ENCODE measurements at regions not wholly inside any gene's neighbourhood (a gene's known extent, or its start where the extent isn't known, plus 50 kb on each side); places are given as distances from the start of the nearest gene placed in this dataset.
"Not testable (repeated sequence)": the region's sequence is repeated elsewhere in the genome, so short reads cannot be mapped to it uniquely, and the experiment has no call there.

GRCh38 chr6:47180633-47181032 is 129.1 kb downstream of the TNFRSF21 start:
- Histone ChIP-seq H3K9me3 (ENCODE audit: control insufficient read depth, insufficient read depth, low read length) (no peaks in the 10 kb centered on the region), H3K4me1 (ENCODE audit: insufficient read depth, low read length) (0 out of 2 replicates have a peak, but pooled peaks cover 2% of the 10 kb centered on the region), H3K36me3 (ENCODE audit: insufficient read depth, low read length) (no peaks in the 10 kb centered on the region), H3K9ac (ENCODE audit: low read depth, low read length) (no peak overlapping the region)

- no peaks in the 10 kb centered on the region for H3K36me3 ChIP-seq (ENCODE audit: insufficient read depth, low read length)
- 0 out of 2 replicates have a peak, but pooled peaks cover 2% of the 10 kb centered on the region for H3K4me1 ChIP-seq (ENCODE audit: insufficient read depth, low read length)
- H3K9me3 ChIP-seq (ENCODE audit: control insufficient read depth, insufficient read depth, low read length) = no peaks in the 10 kb centered on the region
- no peak overlapping the region for H3K9ac ChIP-seq (ENCODE audit: low read depth, low read length)
Observed at GRCh38 chr6:47179286-47179685, 130.4 kb downstream of the TNFRSF21 start.

GRCh38 chr6:47175656-47176055 is 133.5 kb upstream of the ADGRF1 start:
- Histone ChIP-seq H3K4me1 (ENCODE audit: insufficient read depth, low read length) (0 out of 2 replicates have a peak, but pooled peaks cover under 1% of the 10 kb centered on the region), H3K9me3 (ENCODE audit: control insufficient read depth, insufficient read depth, low read length) (no peaks in the 10 kb centered on the region), H3K36me3 (ENCODE audit: insufficient read depth, low read length) (no peaks in the 10 kb centered on the region), H3K9ac (ENCODE audit: low read depth, low read length) (no peak overlapping the region)

GRCh38 chr6:47174502-47175023 is 132.4 kb upstream of the ADGRF1 start:
- Histone ChIP-seq H3K36me3 (ENCODE audit: insufficient read depth, low read length) (no peaks in the 10 kb centered on the region), H3K9ac (ENCODE audit: low read depth, low read length) (no peak overlapping the region), H3K9me3 (ENCODE audit: control insufficient read depth, insufficient read depth, low read length) (no peaks in the 10 kb centered on the region), H3K4me1 (ENCODE audit: insufficient read depth, low read length) (no peaks in the 10 kb centered on the region)

GRCh38 chr6:47174063-47174462 is 131.9 kb upstream of the ADGRF1 start:
- not testable (repeated sequence) for H3K4me1 ChIP-seq (ENCODE audit: insufficient read depth, low read length); H3K9ac ChIP-seq (ENCODE audit: low read depth, low read length); H3K36me3 ChIP-seq (ENCODE audit: insufficient read depth, low read length); H3K9me3 ChIP-seq (ENCODE audit: control insufficient read depth, insufficient read depth, low read length)

GRCh38 chr6:47173145-47173544 is 131.0 kb upstream of the ADGRF1 start:
- H3K9me3 ChIP-seq (ENCODE audit: control insufficient read depth, insufficient read depth, low read length); H3K9ac ChIP-seq (ENCODE audit: low read depth, low read length); H3K36me3 ChIP-seq (ENCODE audit: insufficient read depth, low read length); H3K4me1 ChIP-seq (ENCODE audit: insufficient read depth, low read length): not testable (repeated sequence)

- no peaks in the 10 kb centered on the region for H3K36me3 ChIP-seq (ENCODE audit: insufficient read depth, low read length)
- H3K4me1 ChIP-seq (ENCODE audit: insufficient read depth, low read length) = peaks cover 16% of the 10 kb centered on the region
- H3K9ac ChIP-seq (ENCODE audit: low read depth, low read length) = no peak overlapping the region
- H3K9me3 ChIP-seq (ENCODE audit: control insufficient read depth, insufficient read depth, low read length) = no peaks in the 10 kb centered on the region
Observed at GRCh38 chr6:47170617-47170947, 128.4 kb upstream of the ADGRF1 start.

- no peaks in the 10 kb centered on the region for H3K9me3 ChIP-seq (ENCODE audit: control insufficient read depth, insufficient read depth, low read length)
- peaks cover 16% of the 10 kb centered on the region for H3K4me1 ChIP-seq (ENCODE audit: insufficient read depth, low read length)
Observed at GRCh38 chr6:47169785-47170616, 127.9 kb upstream of the ADGRF1 start.

GRCh38 chr6:47168180-47168579 is 126.0 kb upstream of the ADGRF1 start:
- H3K4me1 ChIP-seq (ENCODE audit: insufficient read depth, low read length) = peaks cover 16% of the 10 kb centered on the region
- H3K9ac ChIP-seq (ENCODE audit: low read depth, low read length) = no peak overlapping the region
- no peaks in the 10 kb centered on the region for H3K36me3 ChIP-seq (ENCODE audit: insufficient read depth, low read length)
- H3K9me3 ChIP-seq (ENCODE audit: control insufficient read depth, insufficient read depth, low read length) = no peaks in the 10 kb centered on the region

More at GRCh38 chr6:47169785-47170616, 127.9 kb upstream of the ADGRF1 start:
- Histone ChIP-seq H3K9ac (ENCODE audit: low read depth, low read length) (no peak overlapping the region), H3K36me3 (ENCODE audit: insufficient read depth, low read length) (no peaks in the 10 kb centered on the region)

- Histone ChIP-seq H3K36me3 (ENCODE audit: insufficient read depth, low read length) (no peaks in the 10 kb centered on the region), H3K9me3 (ENCODE audit: control insufficient read depth, insufficient read depth, low read length) (no peaks in the 10 kb centered on the region), H3K9ac (ENCODE audit: low read depth, low read length) (no peak overlapping the region), H3K4me1 (ENCODE audit: insufficient read depth, low read length) (peaks cover 18% of the 10 kb centered on the region)
Observed at GRCh38 chr6:47165918-47166317, 123.8 kb upstream of the ADGRF1 start.

GRCh38 chr6:47164877-47165276 is 122.7 kb upstream of the ADGRF1 start:
- no peaks in the 10 kb centered on the region for H3K9me3 ChIP-seq (ENCODE audit: control insufficient read depth, insufficient read depth, low read length)
- no peaks in the 10 kb centered on the region for H3K36me3 ChIP-seq (ENCODE audit: insufficient read depth, low read length)
- peaks cover 18% of the 10 kb centered on the region for H3K4me1 ChIP-seq (ENCODE audit: insufficient read depth, low read length)
- H3K9ac ChIP-seq (ENCODE audit: low read depth, low read length) = no peak overlapping the region

- peaks cover 16% of the 10 kb centered on the region for H3K4me1 ChIP-seq (ENCODE audit: insufficient read depth, low read length)
- H3K9me3 ChIP-seq (ENCODE audit: control insufficient read depth, insufficient read depth, low read length) = no peaks in the 10 kb centered on the region
- H3K36me3 ChIP-seq (ENCODE audit: insufficient read depth, low read length) = no peaks in the 10 kb centered on the region
- no peak overlapping the region for H3K9ac ChIP-seq (ENCODE audit: low read depth, low read length)
Observed at GRCh38 chr6:47163536-47163935, 121.4 kb upstream of the ADGRF1 start.

GRCh38 chr6:47162793-47163192 is 120.7 kb upstream of the ADGRF1 start:
- no peaks in the 10 kb centered on the region for H3K9me3 ChIP-seq (ENCODE audit: control insufficient read depth, insufficient read depth, low read length)
- peaks cover 8% of the 10 kb centered on the region for H3K4me1 ChIP-seq (ENCODE audit: insufficient read depth, low read length)
- H3K9ac ChIP-seq (ENCODE audit: low read depth, low read length) = no peak overlapping the region
- no peaks in the 10 kb centered on the region for H3K36me3 ChIP-seq (ENCODE audit: insufficient read depth, low read length)

- Histone ChIP-seq H3K36me3 (ENCODE audit: insufficient read depth, low read length) (no peaks in the 10 kb centered on the region), H3K4me1 (ENCODE audit: insufficient read depth, low read length) (peaks cover 3% of the 10 kb centered on the region; the same call in 1 of the 2 replicates), H3K9ac (ENCODE audit: low read depth, low read length) (no peak overlapping the region), H3K9me3 (ENCODE audit: control insufficient read depth, insufficient read depth, low read length) (no peaks in the 10 kb centered on the region)
Observed at GRCh38 chr6:47162231-47162630, 120.1 kb upstream of the ADGRF1 start.

- H3K9ac ChIP-seq (ENCODE audit: low read depth, low read length) = no peak overlapping the region
- no peaks in the 10 kb centered on the region for H3K9me3 ChIP-seq (ENCODE audit: control insufficient read depth, insufficient read depth, low read length)
- peaks cover 2% of the 10 kb centered on the region; the same call in 1 of the 2 replicates for H3K4me1 ChIP-seq (ENCODE audit: insufficient read depth, low read length)
- H3K36me3 ChIP-seq (ENCODE audit: insufficient read depth, low read length) = no peaks in the 10 kb centered on the region
Observed at GRCh38 chr6:47161176-47161687, 119.1 kb upstream of the ADGRF1 start.

Measured in ES-I3 (cell line).